ENCODE measurements at regions not wholly inside any gene's neighbourhood (a gene's known extent, or its start where the extent isn't known, plus 50 kb on each side); places are given as distances from the start of the nearest gene placed in this dataset.

DNA sequence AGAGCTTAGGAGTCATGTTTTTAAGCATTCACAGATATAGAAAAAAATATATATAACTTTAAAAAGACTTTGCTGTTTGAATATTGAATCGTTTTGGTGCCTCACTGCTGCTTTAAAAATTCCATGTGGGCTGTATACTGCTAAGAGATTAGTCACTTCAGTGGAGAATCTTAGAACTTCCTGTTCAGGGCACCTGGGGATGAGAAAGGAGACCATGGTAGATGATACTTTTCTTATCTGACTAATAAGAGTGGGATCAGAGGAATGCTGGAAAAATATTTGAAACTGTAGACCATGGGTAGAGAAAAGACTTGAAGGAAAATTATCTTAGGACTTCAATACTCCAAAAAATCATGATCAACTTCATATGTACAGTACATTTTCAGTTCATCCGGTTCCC lies 442.2 kb upstream of the SETBP1 start:
- ATAC-seq = no peak

DNA sequence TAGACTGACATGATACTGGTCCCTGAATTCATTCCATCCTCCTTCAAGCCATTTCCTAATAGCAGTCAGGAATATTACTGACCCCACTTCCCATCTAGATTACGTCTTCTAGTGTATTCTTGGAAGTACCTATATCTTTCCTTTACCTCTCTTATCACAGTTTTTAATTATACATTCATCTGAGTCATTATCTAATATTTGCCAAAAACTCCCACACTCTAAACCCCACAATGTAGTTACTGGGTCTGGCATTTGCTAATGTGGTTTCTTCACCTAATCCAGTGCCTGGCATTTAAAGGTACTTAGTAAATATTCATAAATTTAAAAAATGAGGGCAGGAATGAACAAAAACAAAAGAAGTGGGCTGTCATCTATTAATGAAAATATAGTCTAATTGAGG lies 441.8 kb upstream of the SETBP1 start:
- Histone ChIP-seq H3K4me1 (no peaks in the 10 kb centered on the region), H3K9me3 (no peaks in the 10 kb centered on the region), H3K36me3 (ENCODE audit: insufficient read depth in 1 of 2, low read depth in 1 of 2) (no peaks in the 10 kb centered on the region), H3K4me3 (no peak overlapping the region), H3K27me3 (ENCODE audit: insufficient read depth in 3 of 3, low read length in 2 of 3) (no peaks in the 10 kb centered on the region), H3K27ac (no peak overlapping the region)
- TF ChIP-seq, protein P1, sequence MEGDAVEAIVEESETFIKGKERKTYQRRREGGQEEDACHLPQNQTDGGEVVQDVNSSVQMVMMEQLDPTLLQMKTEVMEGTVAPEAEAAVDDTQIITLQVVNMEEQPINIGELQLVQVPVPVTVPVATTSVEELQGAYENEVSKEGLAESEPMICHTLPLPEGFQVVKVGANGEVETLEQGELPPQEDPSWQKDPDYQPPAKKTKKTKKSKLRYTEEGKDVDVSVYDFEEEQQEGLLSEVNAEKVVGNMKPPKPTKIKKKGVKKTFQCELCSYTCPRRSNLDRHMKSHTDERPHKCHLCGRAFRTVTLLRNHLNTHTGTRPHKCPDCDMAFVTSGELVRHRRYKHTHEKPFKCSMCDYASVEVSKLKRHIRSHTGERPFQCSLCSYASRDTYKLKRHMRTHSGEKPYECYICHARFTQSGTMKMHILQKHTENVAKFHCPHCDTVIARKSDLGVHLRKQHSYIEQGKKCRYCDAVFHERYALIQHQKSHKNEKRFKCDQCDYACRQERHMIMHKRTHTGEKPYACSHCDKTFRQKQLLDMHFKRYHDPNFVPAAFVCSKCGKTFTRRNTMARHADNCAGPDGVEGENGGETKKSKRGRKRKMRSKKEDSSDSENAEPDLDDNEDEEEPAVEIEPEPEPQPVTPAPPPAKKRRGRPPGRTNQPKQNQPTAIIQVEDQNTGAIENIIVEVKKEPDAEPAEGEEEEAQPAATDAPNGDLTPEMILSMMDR (IDR thresholded peaks at IDR 0.05) = no peak
- intact Hi-C loops (cut with DNase I) = no loop called here
- ATAC-seq (no peak), DNase-seq (no peak)
- WGBS, 3 donors = 89 to 91% (median 90%) methylated on average over 1 of the region's 1 CpG

More for the DNA sequence above, 442.2 kb upstream of the SETBP1 start:
- H3K4me1 ChIP-seq = no peaks in the 10 kb centered on the region
- no peaks in the 10 kb centered on the region for H3K27me3 ChIP-seq (ENCODE audit: insufficient read depth in 3 of 3, low read length in 2 of 3)
- no peaks in the 10 kb centered on the region for H3K36me3 ChIP-seq (ENCODE audit: insufficient read depth in 1 of 2, low read depth in 1 of 2)
- TF ChIP-seq, protein P1 (IDR thresholded peaks at IDR 0.05) = no peak
- DNase-seq = no peak
- no peak overlapping the region for H3K4me3 ChIP-seq
- no peaks in the 10 kb centered on the region for H3K9me3 ChIP-seq
- H3K27ac ChIP-seq = no peak overlapping the region
- 52 to 64% (median 56%) methylated on average over 2 of the region's 2 CpGs for WGBS, 3 donors
- intact Hi-C loops (cut with DNase I) = no loop called here

DNA sequence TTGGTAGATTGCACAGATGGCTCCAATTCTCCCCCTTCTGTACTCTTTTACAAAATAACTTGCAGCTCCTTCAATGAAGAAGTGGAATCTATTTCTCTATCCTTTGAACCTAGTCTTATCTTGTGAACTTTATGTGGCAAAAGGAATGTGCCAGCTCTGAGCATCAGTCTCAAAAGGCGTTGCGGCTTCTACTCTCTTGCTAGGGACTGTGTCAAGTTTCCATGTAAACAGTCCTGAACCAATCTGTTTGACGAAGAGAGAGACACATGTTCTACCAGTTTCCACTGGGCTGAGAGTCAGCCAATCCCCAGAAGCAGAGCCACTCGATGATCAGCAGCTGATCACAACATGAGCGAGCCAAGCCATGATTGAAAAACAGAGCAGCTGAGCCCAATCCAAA lies 439.7 kb upstream of the SETBP1 start:
- DNase-seq = no peak
- intact Hi-C loops (cut with DNase I) = no loop called here
- H3K4me3 ChIP-seq = no peak overlapping the region
- H3K36me3 ChIP-seq (ENCODE audit: insufficient read depth in 1 of 2, low read depth in 1 of 2) = no peaks in the 10 kb centered on the region
- TF ChIP-seq, protein P1 (IDR thresholded peaks at IDR 0.05) = no peak
- WGBS, 3 donors = 63 to 64% (median 63%) methylated on average over 5 of the region's 5 CpGs
- no peaks in the 10 kb centered on the region for H3K4me1 ChIP-seq
- H3K9me3 ChIP-seq = no peaks in the 10 kb centered on the region
- H3K27ac ChIP-seq = no peak overlapping the region
- no peak for ATAC-seq
- H3K27me3 ChIP-seq (ENCODE audit: insufficient read depth in 3 of 3, low read length in 2 of 3) = no peaks in the 10 kb centered on the region

DNA sequence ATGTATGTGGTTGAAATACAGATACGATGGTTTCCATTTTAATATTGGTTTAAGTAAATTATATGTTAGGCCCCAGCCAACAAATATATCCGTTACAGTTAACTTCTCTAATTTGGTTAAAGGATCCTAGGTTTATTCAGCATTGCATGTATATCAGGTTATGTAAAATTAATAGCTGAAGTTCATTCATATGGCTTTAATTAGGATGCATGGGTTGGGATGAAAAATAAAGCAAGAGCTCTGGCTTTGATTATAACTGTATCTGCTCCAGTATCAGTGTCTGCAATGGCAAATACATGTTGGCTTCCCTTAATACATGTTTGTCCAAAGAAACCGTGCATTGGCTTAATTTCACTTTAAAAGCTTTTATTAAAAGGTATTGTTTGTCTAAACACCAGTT lies 435.7 kb upstream of the SETBP1 start:
- ATAC-seq (no peak), DNase-seq (no peak)
- H3K36me3 ChIP-seq (ENCODE audit: insufficient read depth in 1 of 2, low read depth in 1 of 2) = no peaks in the 10 kb centered on the region
- no peak overlapping the region for H3K27ac ChIP-seq
- 63 to 70% (median 68%) methylated on average over 3 of the region's 3 CpGs for WGBS, 3 donors
- no peaks in the 10 kb centered on the region for H3K9me3 ChIP-seq
- H3K4me1 ChIP-seq = no peaks in the 10 kb centered on the region
- H3K27me3 ChIP-seq (ENCODE audit: insufficient read depth in 3 of 3, low read length in 2 of 3) = no peaks in the 10 kb centered on the region
- intact Hi-C loops (cut with DNase I) = no loop called here
- TF ChIP-seq, protein P1 (IDR thresholded peaks at IDR 0.05) = no peak
- no peak overlapping the region for H3K4me3 ChIP-seq

DNA sequence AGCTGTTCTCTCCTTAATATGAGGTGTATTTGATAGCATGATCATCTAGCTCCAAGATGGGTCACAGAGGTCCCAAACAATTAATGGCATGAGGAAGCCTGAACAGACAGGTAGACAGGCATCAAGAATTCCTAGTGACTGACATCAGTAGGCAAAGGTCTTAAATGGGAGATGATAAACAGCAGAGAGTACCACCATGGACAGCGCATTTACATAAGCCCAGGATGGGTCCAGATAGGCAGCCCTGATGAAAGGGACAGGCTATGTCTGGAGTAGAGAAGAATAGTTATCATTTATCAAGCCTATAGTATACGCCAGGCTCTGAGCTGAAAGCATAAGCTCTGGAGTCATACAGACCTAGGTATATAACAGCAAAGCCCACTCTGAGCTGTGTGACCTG lies 434.7 kb upstream of the SETBP1 start:
- H3K27me3 ChIP-seq (ENCODE audit: insufficient read depth in 3 of 3, low read length in 2 of 3) = no peaks in the 10 kb centered on the region
- ATAC-seq (no peak), DNase-seq (no peak)
- intact Hi-C loops (cut with DNase I) = no loop called here
- H3K4me1 ChIP-seq = no peaks in the 10 kb centered on the region
- H3K4me3 ChIP-seq = no peak overlapping the region
- H3K9me3 ChIP-seq = no peaks in the 10 kb centered on the region
- H3K36me3 ChIP-seq (ENCODE audit: insufficient read depth in 1 of 2, low read depth in 1 of 2) = no peaks in the 10 kb centered on the region
- H3K27ac ChIP-seq = no peak overlapping the region
- TF ChIP-seq, protein P1 (IDR thresholded peaks at IDR 0.05) = no peak
- WGBS, 3 donors = 86 to 97% (median 89%) methylated on average over 2 of the region's 2 CpGs
